Erythroblast (primary cell): ENCODE measurements at regions not wholly inside any gene's neighbourhood (a gene's known extent, or its start where the extent isn't known, plus 50 kb on each side); places are given as distances from the start of the nearest gene placed in this dataset.
A peak's percentile ranks its signal among the peaks of the same experiment; 100 is the strongest.
"Not testable (repeated sequence)": the region's sequence is repeated elsewhere in the genome, so short reads cannot be mapped to it uniquely, and the experiment has no call there.

Experiments used
- DNase-seq, 2 experiments: peaks; one replicate each; lab custom pipeline; 2025; lab: John Stamatoyannopoulos, UW
- GATA1 ChIP-seq: IDR thresholded peaks from 2 replicates; pipeline ENCODE4 v1.6.1; 2011; ENCODE audit warnings: low read depth, mild to moderate bottlenecking, control low read depth, low read length, moderate library complexity
- POLR2A ChIP-seq: IDR thresholded peaks from 2 replicates; pipeline ENCODE4 v1.6.1; 2011; ENCODE audit warnings: mild to moderate bottlenecking, low read length

- peak; percentile 59 for TF ChIP-seq POLR2A
- DNase-seq, result not testable (repeated sequence)
These were observed 128.5 kb downstream of the MRPL14 start for GRCh38 chr6:43998592-43999243.

GRCh38 chr6:43997990-43998585, 129.2 kb downstream of the MRPL14 start:
- not testable (repeated sequence) for DNase-seq

DNA sequence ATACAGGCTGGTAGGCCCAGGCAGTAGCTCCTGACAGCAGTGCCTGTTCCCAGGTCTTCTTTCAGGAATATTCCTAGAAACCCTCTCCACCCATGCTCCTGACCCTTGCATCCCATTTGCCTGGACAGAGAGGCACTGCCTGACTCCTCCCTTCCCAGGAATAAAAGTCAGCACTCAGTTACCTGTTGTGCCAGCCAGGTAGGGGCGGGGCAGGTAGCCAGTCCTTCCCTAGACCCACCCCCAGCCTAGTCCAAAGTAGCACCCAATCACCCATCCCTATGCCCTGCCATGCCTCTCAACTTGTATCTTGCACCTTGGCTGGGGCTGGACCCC, 129.9 kb downstream of the MRPL14 start:
- DNase-seq, result no peak
- no peak for TF ChIP-seq POLR2A
- no peak for TF ChIP-seq GATA1

- no peak for DNase-seq
- TF ChIP-seq POLR2A, result no peak
These were observed 130.5 kb downstream of the MRPL14 start for GRCh38 chr6:43996618-43997344.

- TF ChIP-seq GATA1 (no peak), POLR2A (no peak)
- no peak for DNase-seq
These were observed 132.1 kb downstream of the MRPL14 start for GRCh38 chr6:43995137-43995536.

DNA sequence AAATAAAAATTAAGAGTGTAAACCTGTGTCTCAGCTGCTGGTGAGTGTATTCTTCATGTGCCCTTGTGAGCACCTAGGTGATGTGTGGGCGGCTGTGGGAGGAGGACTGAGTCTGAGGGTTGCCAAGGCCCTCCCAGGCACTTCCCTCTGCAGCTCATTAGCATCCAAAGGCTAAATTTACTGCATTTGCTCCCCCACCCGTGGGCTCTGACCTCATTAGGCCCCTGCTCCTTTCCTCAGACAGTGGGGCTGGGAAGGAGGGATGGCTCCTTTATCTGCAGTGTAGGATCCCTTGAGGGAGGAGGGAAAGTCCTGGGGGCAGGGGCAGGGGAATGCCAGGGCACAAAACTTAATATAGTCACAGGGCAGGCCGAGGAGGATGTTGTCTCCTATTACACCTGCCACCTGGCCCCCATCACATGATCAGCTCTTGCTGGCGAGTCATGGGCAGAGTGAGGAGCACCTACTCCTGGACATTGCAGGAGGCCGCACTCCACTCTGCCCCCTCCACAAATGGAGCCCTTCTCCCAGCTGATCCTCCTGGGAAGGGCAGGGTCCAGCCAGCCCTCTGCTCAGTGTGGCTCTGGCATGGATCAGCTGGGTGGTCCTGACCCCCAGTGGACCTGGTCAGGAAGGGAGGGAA, 133.2 kb downstream of the MRPL14 start:
- no peak for TF ChIP-seq GATA1
- TF ChIP-seq POLR2A, result no peak
- no peak for DNase-seq

DNA sequence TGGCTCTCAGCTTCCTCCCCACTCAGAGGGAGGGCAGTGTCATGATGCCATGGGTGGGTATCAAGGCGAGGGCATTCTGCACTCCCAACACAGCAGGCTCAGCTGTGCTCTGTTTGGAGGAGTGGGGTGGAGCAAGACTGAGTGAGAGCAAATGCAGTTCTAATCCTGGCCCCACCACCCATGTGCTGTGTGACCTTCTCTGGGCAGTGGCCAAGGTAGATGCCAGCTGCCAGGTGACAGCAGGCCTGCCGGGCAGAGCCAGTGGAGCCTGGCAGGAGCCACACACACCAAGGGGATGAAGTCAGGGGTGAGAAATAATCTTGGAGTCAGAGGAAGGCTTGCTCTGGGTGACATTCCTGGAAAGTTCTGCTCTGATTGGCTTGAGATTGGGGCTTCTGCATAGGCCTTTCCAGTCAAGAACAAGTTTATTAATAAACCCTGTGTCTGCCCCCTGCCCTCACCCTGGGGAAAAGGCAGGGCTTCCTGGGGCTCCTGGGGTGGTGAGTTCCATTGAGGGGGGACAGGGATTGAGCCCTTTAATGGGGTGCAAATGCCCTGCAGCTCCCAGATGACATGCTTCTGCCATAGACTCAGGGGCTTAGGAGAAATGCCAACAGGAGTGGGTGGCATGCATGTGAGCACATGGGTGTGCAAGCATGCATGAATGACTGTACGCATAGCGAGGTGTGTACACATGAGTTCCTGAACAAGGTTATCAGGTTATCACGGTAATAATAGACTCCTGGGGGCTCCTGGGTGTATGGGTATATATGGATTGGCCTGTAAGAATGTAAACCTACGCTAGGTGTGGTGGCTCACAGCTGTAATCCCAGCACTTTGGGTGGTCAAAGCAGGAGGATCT, 134.2 kb downstream of the MRPL14 start:
- TF ChIP-seq GATA1, result no peak
- no peak for TF ChIP-seq POLR2A
- no peak for DNase-seq

GRCh38 chr6:43992126-43992663, 135.1 kb downstream of the MRPL14 start:
- TF ChIP-seq POLR2A (no peak), GATA1 (no peak)
- DNase-seq, result no peak

- DNase-seq, result no peak
- TF ChIP-seq GATA1, result no peak
- no peak for TF ChIP-seq POLR2A
These were observed 136.3 kb downstream of the MRPL14 start for GRCh38 chr6:43990627-43991619.

DNA sequence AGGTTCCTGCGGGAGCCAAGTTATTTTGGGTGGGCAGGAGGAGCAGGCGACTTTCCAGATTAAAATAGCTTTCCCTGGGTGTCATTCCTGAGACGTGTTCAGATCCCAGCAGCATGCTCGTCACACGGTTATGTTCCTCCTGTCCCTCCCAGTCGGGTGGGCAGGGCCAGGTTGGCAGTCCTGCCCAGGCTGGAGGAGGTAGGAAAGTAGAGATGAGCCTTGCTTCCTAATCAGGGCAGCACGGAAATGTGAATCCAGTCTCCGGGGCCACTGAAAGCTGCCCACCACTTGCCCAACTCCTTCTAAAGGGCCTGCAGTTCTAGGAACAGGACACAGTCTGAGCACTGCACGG, 137.0 kb downstream of the MRPL14 start:
- no peak for DNase-seq
- TF ChIP-seq POLR2A, result no peak
- no peak for TF ChIP-seq GATA1

DNA sequence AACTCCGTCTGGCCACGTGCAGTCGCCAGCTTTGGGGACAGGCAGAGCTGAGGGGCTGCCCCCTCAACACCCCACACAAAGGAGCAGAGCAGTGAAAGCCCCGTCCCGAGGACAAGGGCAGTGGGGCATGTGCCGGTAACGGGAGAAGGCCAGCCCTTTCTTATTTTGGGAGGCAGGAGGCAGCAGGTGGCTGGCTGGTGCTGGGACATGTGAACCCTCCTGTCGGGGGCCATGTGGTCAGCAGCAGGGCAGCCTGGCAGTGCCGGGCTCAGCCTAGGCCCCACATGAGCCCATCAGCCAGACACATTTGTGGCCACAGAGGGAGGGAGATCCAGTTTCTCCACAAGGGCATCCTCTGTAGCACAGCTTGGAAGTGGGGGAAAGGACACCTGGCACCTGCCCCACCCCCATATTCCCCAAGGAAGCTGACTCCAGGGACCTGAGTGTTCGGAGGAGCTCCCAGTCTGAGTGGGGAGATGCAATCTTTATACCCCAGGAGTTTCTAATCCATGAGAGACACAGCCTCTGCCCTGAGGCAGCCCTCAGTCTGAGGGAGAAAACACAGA, 137.6 kb downstream of the MRPL14 start:
- DNase-seq, result no peak
- no peak for TF ChIP-seq GATA1

- no peak for DNase-seq
- TF ChIP-seq POLR2A, result no peak
- TF ChIP-seq GATA1, result no peak
These were observed 138.5 kb downstream of the MRPL14 start for GRCh38 chr6:43988801-43989200.
